Peyer's patch (tissue), 4 donors: ENCODE measurements at regions not wholly inside any gene's neighbourhood (a gene's known extent, or its start where the extent isn't known, plus 50 kb on each side); places are given as distances from the start of the nearest gene placed in this dataset.

Source experiments
- DNase-seq, 3 donors: peaks; one replicate each; pipeline ENCODE4 v3.0.0-alpha.2; 2017 to 2019
- H3K27ac ChIP-seq, 4 donors: fragments of 200-600 bp; sonication (generic); one replicate each; pipeline ENCODE4 v1.5.1; 2016 to 2019
- H3K27me3 ChIP-seq, 2 donors: fragments of 200-600 bp; sonication (generic); one replicate each; pipeline ENCODE4 v1.5.1; 2019
- H3K36me3 ChIP-seq, 3 donors: fragments of 200-600 bp; sonication (generic); one replicate each; pipeline ENCODE4 v1.5.1; 2016 to 2019
- H3K4me1 ChIP-seq, 4 donors: fragments of 200-600 bp; sonication (generic); one replicate each; pipeline ENCODE4 v1.5.1; 2016 to 2019
- H3K4me3 ChIP-seq, 4 donors: fragments of 200-600 bp; sonication (generic); 1 replicate in 3 of 4; 2 replicates in 1 of 4; pipeline ENCODE4 v1.5.1; 2016 to 2019; ENCODE audit warnings: mild to moderate bottlenecking in 1 of 4
- H3K9me3 ChIP-seq, 4 donors: fragments of 200-600 bp; sonication (generic); one replicate each; pipeline ENCODE4 v1.5.1; 2016 to 2019; ENCODE audit warnings: mild to moderate bottlenecking in 1 of 4
- POLR2A ChIP-seq, 2 donors: fragments of 450-650 bp; IDR thresholded peaks; one replicate each; pipeline ENCODE4 v1.5.1; 2017; ENCODE audit warnings: antibody characterized with exemption in 2 of 2, mild to moderate bottlenecking in 2 of 2, moderate library complexity in 2 of 2
- TF ChIP-seq, protein P1 (sequence below), 6 experiments: fragments of 450-650 bp in 4 of 6; fragments of 200-600 bp in 2 of 6; sonication (generic) in 1 of 6; IDR thresholded peaks; one replicate each; pipeline ENCODE4 v1.5.1; 2017 to 2019; ENCODE audit warnings: antibody characterized with exemption in 6 of 6, mild to moderate bottlenecking in 3 of 6, moderate library complexity in 1 of 6

DNA sequence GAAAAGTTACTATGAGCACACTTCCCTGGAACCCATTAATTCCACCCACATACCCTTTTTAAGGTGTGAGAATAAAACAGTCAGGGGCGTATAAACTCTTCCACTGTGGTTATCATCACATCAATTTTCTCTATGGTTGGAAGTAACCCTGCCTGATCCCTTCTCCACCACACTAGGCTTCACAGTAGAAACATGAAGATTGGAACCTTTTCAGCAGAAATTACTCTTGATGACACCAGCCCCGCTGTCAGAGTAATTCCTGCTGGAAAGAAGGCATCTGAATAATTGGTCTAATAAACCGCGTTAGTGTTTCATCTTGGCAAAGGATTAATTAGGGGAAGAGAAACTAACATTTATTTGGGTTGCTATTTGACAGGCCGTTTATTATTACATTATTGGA, 278.4 kb downstream of the MFSD1 start:
- H3K9me3 ChIP-seq, result no peaks in the 10 kb centered on the region
- H3K4me3 ChIP-seq, result no peak overlapping the region
- no peaks in the 10 kb centered on the region for H3K36me3 ChIP-seq
- DNase-seq, result no peak
- no peaks in the 10 kb centered on the region for H3K27me3 ChIP-seq
- no peak for TF ChIP-seq POLR2A (IDR thresholded peaks at IDR 0.05)
- TF ChIP-seq, protein P1, sequence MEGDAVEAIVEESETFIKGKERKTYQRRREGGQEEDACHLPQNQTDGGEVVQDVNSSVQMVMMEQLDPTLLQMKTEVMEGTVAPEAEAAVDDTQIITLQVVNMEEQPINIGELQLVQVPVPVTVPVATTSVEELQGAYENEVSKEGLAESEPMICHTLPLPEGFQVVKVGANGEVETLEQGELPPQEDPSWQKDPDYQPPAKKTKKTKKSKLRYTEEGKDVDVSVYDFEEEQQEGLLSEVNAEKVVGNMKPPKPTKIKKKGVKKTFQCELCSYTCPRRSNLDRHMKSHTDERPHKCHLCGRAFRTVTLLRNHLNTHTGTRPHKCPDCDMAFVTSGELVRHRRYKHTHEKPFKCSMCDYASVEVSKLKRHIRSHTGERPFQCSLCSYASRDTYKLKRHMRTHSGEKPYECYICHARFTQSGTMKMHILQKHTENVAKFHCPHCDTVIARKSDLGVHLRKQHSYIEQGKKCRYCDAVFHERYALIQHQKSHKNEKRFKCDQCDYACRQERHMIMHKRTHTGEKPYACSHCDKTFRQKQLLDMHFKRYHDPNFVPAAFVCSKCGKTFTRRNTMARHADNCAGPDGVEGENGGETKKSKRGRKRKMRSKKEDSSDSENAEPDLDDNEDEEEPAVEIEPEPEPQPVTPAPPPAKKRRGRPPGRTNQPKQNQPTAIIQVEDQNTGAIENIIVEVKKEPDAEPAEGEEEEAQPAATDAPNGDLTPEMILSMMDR (IDR thresholded peaks at IDR 0.05), result no peak
- no peak overlapping the region for H3K27ac ChIP-seq
- H3K4me1 ChIP-seq, result no peaks in the 10 kb centered on the region

DNA sequence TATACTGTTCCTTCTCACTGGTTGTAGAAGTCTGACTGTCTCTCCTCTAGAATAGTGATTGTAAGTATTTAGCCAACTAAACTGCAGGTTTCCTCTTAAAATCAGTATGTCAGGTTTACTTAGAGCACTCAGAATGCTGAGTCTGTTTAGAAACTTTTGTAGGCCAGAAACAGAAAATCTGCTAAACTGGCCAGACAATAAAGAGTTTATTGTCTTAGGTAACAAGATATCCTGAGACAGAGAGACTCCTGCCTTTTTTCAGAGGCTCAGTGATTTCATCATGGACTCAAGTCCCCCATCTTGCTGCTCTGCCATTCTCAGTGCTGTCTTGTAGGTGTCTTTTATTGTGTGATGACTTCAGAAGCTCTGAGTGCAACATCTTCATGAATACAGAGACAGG, 279.0 kb downstream of the MFSD1 start:
- no peak overlapping the region for H3K4me3 ChIP-seq
- no peaks in the 10 kb centered on the region for H3K36me3 ChIP-seq

DNA sequence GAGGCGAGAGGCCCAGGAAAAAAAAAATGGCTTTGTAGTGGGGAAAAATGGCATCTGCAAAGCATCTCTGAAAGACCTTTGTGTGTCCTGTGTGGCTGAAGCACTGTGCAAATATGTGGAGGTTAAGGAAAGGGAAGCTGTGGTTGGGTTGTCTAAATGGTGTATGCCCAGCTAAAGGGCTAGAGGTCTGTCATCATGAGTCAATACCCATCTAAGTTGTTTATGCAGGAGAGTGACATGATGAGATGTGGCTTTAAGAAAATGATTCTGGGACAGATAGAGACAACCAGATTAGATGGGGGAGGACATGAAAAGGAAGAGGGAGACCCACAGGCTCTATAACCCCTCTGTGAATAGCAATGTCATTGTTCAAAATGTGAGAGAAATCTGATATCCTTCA, 280.7 kb downstream of the MFSD1 start:
- TF ChIP-seq, protein P1 (IDR thresholded peaks at IDR 0.05), result no peak
- no peak for TF ChIP-seq POLR2A (IDR thresholded peaks at IDR 0.05)
- no peak overlapping the region for H3K27ac ChIP-seq

More for the DNA sequence above, 279.0 kb downstream of the MFSD1 start:
- TF ChIP-seq POLR2A (IDR thresholded peaks at IDR 0.05), result no peak
- TF ChIP-seq, protein P1 (IDR thresholded peaks at IDR 0.05), result no peak
- Histone ChIP-seq H3K27me3 (no peaks in the 10 kb centered on the region), H3K4me1 (no peaks in the 10 kb centered on the region), H3K9me3 (no peaks in the 10 kb centered on the region), H3K27ac (no peak overlapping the region)
- DNase-seq, result no peak

DNA sequence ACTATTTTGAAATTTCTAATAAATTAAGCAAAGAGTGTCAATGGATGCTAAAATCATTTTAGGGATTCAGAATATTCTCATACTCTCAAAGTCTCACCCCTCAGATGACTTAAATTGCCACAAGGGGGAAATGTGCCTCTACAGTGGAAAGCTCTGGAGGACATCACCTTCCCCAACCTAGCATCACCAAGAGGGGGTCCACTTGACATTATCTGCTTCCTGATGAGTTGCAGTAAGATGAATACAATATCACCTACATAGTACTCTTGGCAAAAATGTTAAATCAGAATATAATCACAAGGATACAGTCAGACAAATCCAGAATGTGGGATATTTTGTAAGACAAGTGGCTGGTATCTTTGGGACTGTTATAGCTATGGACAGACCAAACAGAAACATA, 290.1 kb downstream of the MFSD1 start:
- Histone ChIP-seq H3K4me3 (no peak overlapping the region), H3K36me3 (no peaks in the 10 kb centered on the region), H3K27ac (no peak overlapping the region), H3K4me1 (no peaks in the 10 kb centered on the region), H3K9me3 (no peaks in the 10 kb centered on the region), H3K27me3 (no peaks in the 10 kb centered on the region)
- TF ChIP-seq, protein P1 (IDR thresholded peaks at IDR 0.05), result no peak
- no peak for TF ChIP-seq POLR2A (IDR thresholded peaks at IDR 0.05)
- DNase-seq, result no peak

More for the DNA sequence above, 280.7 kb downstream of the MFSD1 start:
- no peak for DNase-seq
- H3K36me3 ChIP-seq, result no peaks in the 10 kb centered on the region
- H3K4me1 ChIP-seq, result no peaks in the 10 kb centered on the region
- no peaks in the 10 kb centered on the region for H3K27me3 ChIP-seq
- no peak overlapping the region for H3K4me3 ChIP-seq
- no peaks in the 10 kb centered on the region for H3K9me3 ChIP-seq

DNA sequence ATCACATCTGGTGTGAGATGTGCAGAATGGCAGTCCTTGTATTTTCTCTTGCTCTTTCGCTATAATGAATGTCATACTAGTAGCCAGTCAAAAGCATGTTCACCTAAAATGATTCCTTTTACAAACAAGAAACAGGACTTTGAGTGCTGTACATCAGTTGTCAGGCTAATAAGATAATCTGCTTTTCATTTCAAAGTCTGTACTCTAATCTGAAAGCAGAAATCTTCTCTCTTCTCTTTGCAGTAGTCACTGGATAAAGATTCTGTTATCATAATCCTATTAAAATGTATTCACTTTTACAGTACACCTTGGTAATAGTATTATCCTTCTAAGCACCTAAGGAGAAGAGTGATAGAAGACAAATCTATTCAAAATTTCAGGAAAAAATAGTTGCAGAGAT, 300.1 kb downstream of the MFSD1 start:
- Histone ChIP-seq H3K9me3 (no peaks in the 10 kb centered on the region), H3K27ac (no peak overlapping the region), H3K27me3 (no peaks in the 10 kb centered on the region), H3K4me1 (no peaks in the 10 kb centered on the region), H3K4me3 (no peak overlapping the region), H3K36me3 (no peaks in the 10 kb centered on the region)
- no peak for DNase-seq
- TF ChIP-seq, protein P1 (IDR thresholded peaks at IDR 0.05), result no peak
- no peak for TF ChIP-seq POLR2A (IDR thresholded peaks at IDR 0.05)

DNA sequence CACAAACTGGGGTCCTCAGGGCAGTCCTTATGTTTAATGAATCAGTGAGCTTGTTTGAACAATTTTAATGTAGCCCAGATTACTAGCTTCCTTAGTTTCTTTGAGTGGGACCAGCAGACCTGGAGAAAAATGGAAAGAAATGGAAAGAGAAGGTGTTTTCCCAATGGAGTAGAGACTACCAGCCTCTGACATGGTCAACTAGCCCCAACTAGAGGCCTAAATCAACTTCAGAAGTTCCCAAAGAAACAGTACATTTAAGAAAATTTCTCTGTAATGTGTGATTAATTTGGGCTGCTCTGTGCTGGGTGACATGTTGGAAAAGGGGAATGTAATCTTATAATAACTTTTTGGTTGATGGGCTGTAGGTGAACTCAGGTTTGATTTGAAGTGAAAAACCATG, 310.9 kb downstream of the MFSD1 start:
- Histone ChIP-seq H3K4me3 (no peak overlapping the region), H3K9me3 (no peaks in the 10 kb centered on the region), H3K27ac (no peak overlapping the region), H3K4me1 (no peaks in the 10 kb centered on the region), H3K27me3 (no peaks in the 10 kb centered on the region), H3K36me3 (no peaks in the 10 kb centered on the region)
- DNase-seq, result no peak
- no peak for TF ChIP-seq POLR2A (IDR thresholded peaks at IDR 0.05)
- TF ChIP-seq, protein P1 (IDR thresholded peaks at IDR 0.05), result no peak
